H9 (cell line): ENCODE measurements at regions not wholly inside any gene's neighbourhood (a gene's known extent, or its start where the extent isn't known, plus 50 kb on each side); places are given as distances from the start of the nearest gene placed in this dataset.

ENCODE experiments used
- DNase-seq: peaks from one replicate; pipeline ENCODE4 v3.0.0-alpha.2; 2017
- H2AFZ ChIP-seq: one replicate; pipeline ENCODE4 v1.6.1; 2013; ENCODE audit warnings: mild to moderate bottlenecking, low read length, control low read depth, moderate library complexity
- H2AK5ac ChIP-seq: 2 replicates; pipeline ENCODE4 v1.6.1; 2013; ENCODE audit warnings: low read length, control low read depth, mixed read lengths; ENCODE audit not compliant: insufficient read length
- H2BK120ac ChIP-seq: one replicate; pipeline ENCODE4 v1.6.1; 2013; ENCODE audit warnings: low read depth, mild to moderate bottlenecking, low read length, control low read depth, inconsistent platforms; ENCODE audit not compliant: poor library complexity, severe bottlenecking
- H2BK12ac ChIP-seq: 2 replicates; pipeline ENCODE4 v1.6.1; 2013; ENCODE audit warnings: low read length, control low read depth, mixed read lengths, low read depth; ENCODE audit not compliant: insufficient read length
- H2BK15ac ChIP-seq: 2 replicates; pipeline ENCODE4 v1.6.1; 2013; ENCODE audit warnings: low read depth, low read length, control low read depth
- H2BK20ac ChIP-seq: one replicate; pipeline ENCODE4 v1.6.1; 2013; ENCODE audit warnings: low read depth, mild to moderate bottlenecking, low read length, control low read depth, inconsistent platforms; ENCODE audit not compliant: poor library complexity, severe bottlenecking
- H2BK5ac ChIP-seq: 2 replicates; pipeline ENCODE4 v1.6.1; 2013; ENCODE audit warnings: low read length, control low read depth, mixed read lengths; ENCODE audit not compliant: insufficient read length
- H3K14ac ChIP-seq: 2 replicates; pipeline ENCODE4 v1.6.1; 2013; ENCODE audit warnings: low read length, control low read depth; ENCODE audit not compliant: insufficient read depth
- H3K18ac ChIP-seq: 2 replicates; pipeline ENCODE4 v1.6.1; 2013; ENCODE audit warnings: low read depth, mild to moderate bottlenecking, mixed read lengths, low read length, control low read depth; ENCODE audit not compliant: insufficient read length
- H3K23ac ChIP-seq: 2 replicates; pipeline ENCODE4 v1.6.1; 2013; ENCODE audit warnings: low read length, control low read depth, mixed read lengths, low read depth; ENCODE audit not compliant: insufficient read length
- H3K23me2 ChIP-seq: 2 replicates; pipeline ENCODE4 v1.6.1; 2013; ENCODE audit warnings: low read depth, mild to moderate bottlenecking, mixed read lengths, low read length, control low read depth; ENCODE audit not compliant: insufficient read length, poor library complexity, severe bottlenecking
- H3K27ac ChIP-seq: 2 replicates; pipeline ENCODE4 v1.5.1; 2013; ENCODE audit warnings: low read length, control low read depth, mixed read lengths, low read depth; ENCODE audit not compliant: insufficient read length
- H3K27me3 ChIP-seq: 2 replicates; pipeline ENCODE4 v1.6.1; 2013; ENCODE audit warnings: low read length, control low read depth, inconsistent platforms; ENCODE audit not compliant: insufficient read depth
- H3K4ac ChIP-seq: 2 replicates; pipeline ENCODE4 v1.6.1; 2013; ENCODE audit warnings: low read depth, mild to moderate bottlenecking, control low read depth, inconsistent platforms, low read length, moderate library complexity
- H3K4me1 ChIP-seq: 2 replicates; pipeline ENCODE4 v1.6.1; 2013; ENCODE audit warnings: low read length, control low read depth, inconsistent platforms; ENCODE audit not compliant: insufficient read depth
- H3K4me2 ChIP-seq: 2 replicates; pipeline ENCODE4 v1.6.1; 2013; ENCODE audit warnings: low read length, control low read depth, mixed read lengths; ENCODE audit not compliant: insufficient read length, insufficient read depth
- H3K56ac ChIP-seq: 2 replicates; pipeline ENCODE4 v1.6.1; 2013; ENCODE audit warnings: low read depth, mild to moderate bottlenecking, mixed read lengths, low read length, control low read depth; ENCODE audit not compliant: insufficient read length
- H3K79me1 ChIP-seq: 2 replicates; pipeline ENCODE4 v1.6.1; 2013; ENCODE audit warnings: low read depth, mild to moderate bottlenecking, moderate library complexity, low read length, control low read depth, inconsistent platforms; ENCODE audit not compliant: insufficient read depth, poor library complexity, severe bottlenecking
- H3K79me2 ChIP-seq: 2 replicates; pipeline ENCODE4 v1.6.1; 2013; ENCODE audit warnings: low read length, control low read depth, inconsistent platforms; ENCODE audit not compliant: insufficient read depth
- H3K9ac ChIP-seq: 2 replicates; pipeline ENCODE4 v1.6.1; 2013; ENCODE audit warnings: low read length, control low read depth, mixed read lengths; ENCODE audit not compliant: insufficient read length; ENCODE audit errors: extremely low read depth
- H3K9me3 ChIP-seq: one replicate; pipeline ENCODE4 v1.6.1; 2013; ENCODE audit warnings: low read depth, low read length, inconsistent platforms; ENCODE audit not compliant: control insufficient read depth
- H3T11ph ChIP-seq: one replicate; pipeline ENCODE4 v1.6.1; 2013; ENCODE audit warnings: mild to moderate bottlenecking, low read length, control low read depth, inconsistent platforms
- H4K20me1 ChIP-seq: one replicate; pipeline ENCODE4 v1.6.1; 2013; ENCODE audit not compliant: control insufficient read depth, insufficient read length, insufficient read depth
- H4K5ac ChIP-seq: 2 replicates; pipeline ENCODE4 v1.6.1; 2013; ENCODE audit warnings: low read depth, mild to moderate bottlenecking, mixed read lengths, low read length, control low read depth; ENCODE audit not compliant: insufficient read length
- H4K8ac ChIP-seq: replicated peaks from 2 replicates; pipeline ENCODE4 v1.6.1; 2013; ENCODE audit warnings: low read length, control low read depth, mixed read lengths, low read depth; ENCODE audit not compliant: insufficient read length
- H4K91ac ChIP-seq: 2 replicates; pipeline ENCODE4 v1.6.1; 2013; ENCODE audit warnings: low read depth, mild to moderate bottlenecking, moderate library complexity, mixed read lengths, low read length, control low read depth; ENCODE audit not compliant: insufficient read length
- H3K27ac Mint-ChIP-seq, 3 experiments: 2 replicates in 2 of 3; 3 replicates in 1 of 3; pipeline ENCODE4 v1.8.0; 2020 to 2021; ENCODE audit warnings: mixed read lengths in 3 of 3, mild to moderate bottlenecking in 1 of 3, moderate library complexity in 1 of 3
- H3K27me3 Mint-ChIP-seq: 2 replicates; pipeline ENCODE4 v1.8.0; 2021; ENCODE audit warnings: low read depth, mild to moderate bottlenecking, moderate library complexity, mixed read lengths
- H3K36me3 Mint-ChIP-seq, 3 experiments: 2 replicates in 2 of 3; 3 replicates in 1 of 3; pipeline ENCODE4 v1.8.0; 2020 to 2021; ENCODE audit warnings: low read depth in 3 of 3, mixed read lengths in 3 of 3; ENCODE audit not compliant: insufficient read depth in 1 of 3
- H3K4me1 Mint-ChIP-seq, 2 experiments: 2 replicates each; pipeline ENCODE4 v1.8.0; 2020; ENCODE audit warnings: mixed read lengths in 2 of 2
- H3K4me3 Mint-ChIP-seq, 2 experiments: 2 replicates in 1 of 2; 3 replicates in 1 of 2; pipeline ENCODE4 v1.8.0; 2020 to 2021; ENCODE audit warnings: mild to moderate bottlenecking in 2 of 2, mixed read lengths in 2 of 2, moderate library complexity in 1 of 2
- H3K9me3 Mint-ChIP-seq, 2 experiments: 2 replicates in 1 of 2; 3 replicates in 1 of 2; pipeline ENCODE4 v1.8.0; 2020; ENCODE audit warnings: mild to moderate bottlenecking in 2 of 2, mixed read lengths in 2 of 2, moderate library complexity in 1 of 2
- WGBS: extraction: QIAGEN DNeasy Blood & Tissue Kit; methylation state at CpG from one replicate; pipeline ENCODE4 v1.1.7; 2013; ENCODE audit warnings: missing lambda C conversion rate, low lambda C conversion rate, mixed read lengths; ENCODE audit not compliant: insufficient read length; ENCODE audit errors: extremely low coverage; 5-methylcytosine and 5-hydroxymethylcytosine counted together
- TF ChIP-seq, protein P1 (sequence below): fragments of 200-600 bp; sonication (generic); conservative IDR thresholded peaks from 3 replicates; pipeline ENCODE4 v1.8.0; 2021; ENCODE audit warnings: antibody characterized with exemption, mild to moderate bottlenecking

DNA sequence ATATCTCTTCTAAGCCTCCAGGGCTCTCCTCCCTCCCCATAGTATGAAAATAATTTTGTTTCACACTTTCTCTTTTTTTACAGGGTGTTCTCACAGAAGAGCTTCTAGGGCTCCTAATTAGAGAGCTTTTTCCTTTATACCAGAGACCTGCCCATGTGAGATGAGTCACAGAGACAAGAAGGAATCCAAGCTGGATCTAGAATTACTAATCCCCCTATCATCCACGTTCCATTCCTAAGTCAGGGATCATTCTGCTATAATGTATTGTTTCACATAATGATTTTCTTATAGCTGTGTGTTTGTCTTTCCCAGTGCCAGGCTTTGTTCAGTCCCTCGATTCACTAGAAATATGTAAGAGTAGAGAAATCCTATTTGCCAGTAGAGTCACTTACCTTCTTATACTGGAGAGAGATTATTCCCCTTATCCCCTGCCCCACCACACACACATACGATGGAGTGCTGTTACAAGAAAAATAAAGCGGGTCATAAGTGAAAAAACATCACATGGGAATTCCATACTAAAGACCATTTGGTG, 778.3 kb upstream of the LRRC4C start:
- Mint-ChIP-seq H3K36me3 (no peaks in the 10 kb centered on the region), H3K4me1 (peaks cover 28 to 32% of the 10 kb centered on the region in 2 experiments), H3K27ac (no peak overlapping the region), H3K27me3 (no peaks in the 10 kb centered on the region), H3K4me3 (no peak overlapping the region), H3K9me3 (no peaks in the 10 kb centered on the region)
- H4K8ac ChIP-seq = no peak overlapping the region
- H3T11ph ChIP-seq = no peak overlapping the region
- H2BK20ac ChIP-seq = no peak overlapping the region
- H2BK15ac ChIP-seq = no peak overlapping the region
- no CpG with 5 or more reads among the region's 4 CpGs for WGBS
- no peaks in the 10 kb centered on the region for H3K79me1 ChIP-seq
- no peak overlapping the region for H4K91ac ChIP-seq
- H3K56ac ChIP-seq = no peak overlapping the region
- no peak overlapping the region for H2BK12ac ChIP-seq
- no peak overlapping the region for H4K5ac ChIP-seq
- H2BK5ac ChIP-seq = no peak overlapping the region
- H2AK5ac ChIP-seq = no peak overlapping the region
- TF ChIP-seq, protein P1, sequence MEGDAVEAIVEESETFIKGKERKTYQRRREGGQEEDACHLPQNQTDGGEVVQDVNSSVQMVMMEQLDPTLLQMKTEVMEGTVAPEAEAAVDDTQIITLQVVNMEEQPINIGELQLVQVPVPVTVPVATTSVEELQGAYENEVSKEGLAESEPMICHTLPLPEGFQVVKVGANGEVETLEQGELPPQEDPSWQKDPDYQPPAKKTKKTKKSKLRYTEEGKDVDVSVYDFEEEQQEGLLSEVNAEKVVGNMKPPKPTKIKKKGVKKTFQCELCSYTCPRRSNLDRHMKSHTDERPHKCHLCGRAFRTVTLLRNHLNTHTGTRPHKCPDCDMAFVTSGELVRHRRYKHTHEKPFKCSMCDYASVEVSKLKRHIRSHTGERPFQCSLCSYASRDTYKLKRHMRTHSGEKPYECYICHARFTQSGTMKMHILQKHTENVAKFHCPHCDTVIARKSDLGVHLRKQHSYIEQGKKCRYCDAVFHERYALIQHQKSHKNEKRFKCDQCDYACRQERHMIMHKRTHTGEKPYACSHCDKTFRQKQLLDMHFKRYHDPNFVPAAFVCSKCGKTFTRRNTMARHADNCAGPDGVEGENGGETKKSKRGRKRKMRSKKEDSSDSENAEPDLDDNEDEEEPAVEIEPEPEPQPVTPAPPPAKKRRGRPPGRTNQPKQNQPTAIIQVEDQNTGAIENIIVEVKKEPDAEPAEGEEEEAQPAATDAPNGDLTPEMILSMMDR = no peak
- no peaks in the 10 kb centered on the region for H3K27me3 ChIP-seq
- H2AFZ ChIP-seq = no peak overlapping the region
- H3K14ac ChIP-seq = no peak overlapping the region
- no peak overlapping the region for H3K9ac ChIP-seq
- no peak overlapping the region for H2BK120ac ChIP-seq
- H3K79me2 ChIP-seq = no peaks in the 10 kb centered on the region
- no peak overlapping the region for H3K18ac ChIP-seq
- no peaks in the 10 kb centered on the region for H3K23me2 ChIP-seq
- H4K20me1 ChIP-seq = no peaks in the 10 kb centered on the region
- no peak overlapping the region for H3K27ac ChIP-seq
- peaks cover 5% of the 10 kb centered on the region for H3K4me1 ChIP-seq
- H3K4me2 ChIP-seq = no peak overlapping the region
- no peaks in the 10 kb centered on the region for H3K9me3 ChIP-seq
- H3K23ac ChIP-seq = no peak overlapping the region
- no peak for DNase-seq
- no peak overlapping the region for H3K4ac ChIP-seq
